H1 (cell line): ENCODE measurements at regions not wholly inside any gene's neighbourhood (a gene's known extent, or its start where the extent isn't known, plus 50 kb on each side); places are given as distances from the start of the nearest gene placed in this dataset.

Experiments used
- CREB1 ChIP-seq: IDR thresholded peaks from 2 replicates; pipeline ENCODE4 v1.6.1; 2012; ENCODE audit warnings: inconsistent platforms
- EGR1 ChIP-seq: IDR thresholded peaks from 2 replicates; pipeline ENCODE4 v1.6.1; 2011; ENCODE audit warnings: low read depth, low read length, borderline replicate concordance
- RXRA ChIP-seq: IDR thresholded peaks from 2 replicates; pipeline ENCODE4 v1.6.1; 2011; ENCODE audit warnings: low read depth, mild to moderate bottlenecking, low read length, moderate library complexity; ENCODE audit not compliant: insufficient read depth
- SIN3A ChIP-seq, 2 experiments: IDR thresholded peaks in 1 of 2; conservative IDR thresholded peaks in 1 of 2; 2 replicates each; pipeline ENCODE4 v1.6.1; 2011 to 2012; ENCODE audit warnings: low read length in 2 of 2, improper control_type of control experiment in 1 of 2, low read depth in 1 of 2, mild to moderate bottlenecking in 1 of 2
- YY1 ChIP-seq: IDR thresholded peaks from 2 replicates; pipeline ENCODE4 v1.6.1; 2011; ENCODE audit warnings: low read depth, mild to moderate bottlenecking, low read length
- ZNF274 ChIP-seq: IDR thresholded peaks from 2 replicates; pipeline ENCODE4 v1.7.0; 2012; ENCODE audit warnings: low read length, borderline replicate concordance; ENCODE audit errors: extremely low read depth
- TF ChIP-seq, protein P1 (sequence below): IDR thresholded peaks from 2 replicates; pipeline ENCODE4 v1.6.1; 2012; ENCODE audit warnings: inconsistent platforms

DNA sequence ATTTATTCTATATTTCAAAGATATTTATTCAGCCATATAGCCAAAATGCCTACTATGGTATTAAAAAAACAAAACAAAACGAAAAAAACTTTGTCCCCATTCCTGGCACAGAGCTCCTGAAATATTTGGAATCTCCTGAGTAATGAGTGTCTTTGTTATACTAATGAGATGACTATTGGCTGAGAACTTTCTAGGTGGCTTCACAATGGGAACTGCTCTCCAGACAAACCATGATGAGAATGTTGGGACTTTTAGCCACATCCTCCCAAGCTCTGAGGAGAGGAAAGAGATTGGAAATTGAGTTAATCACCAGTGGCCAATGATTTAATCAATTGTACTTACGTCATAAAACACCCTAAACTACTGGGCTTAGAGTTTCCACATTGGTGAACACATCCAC, 631.8 kb upstream of the SETBP1 start (continued):
- TF ChIP-seq, protein P1, sequence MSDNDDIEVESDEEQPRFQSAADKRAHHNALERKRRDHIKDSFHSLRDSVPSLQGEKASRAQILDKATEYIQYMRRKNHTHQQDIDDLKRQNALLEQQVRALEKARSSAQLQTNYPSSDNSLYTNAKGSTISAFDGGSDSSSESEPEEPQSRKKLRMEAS, result no peak
- TF ChIP-seq ZNF274 (no peak), SIN3A (conservative IDR thresholded peaks at IDR 0.05 in 1 of 2, IDR thresholded peaks at IDR 0.05 in 1 of 2; ENCODE audit: low read depth in 1 of 2, low read length in 2 of 2) (no peak), CREB1 (no peak), EGR1 (no peak), YY1 (no peak), RXRA (no peak)
